OCI-LY7 (cell line): ENCODE measurements at regions not wholly inside any gene's neighbourhood (a gene's known extent, or its start where the extent isn't known, plus 50 kb on each side); places are given as distances from the start of the nearest gene placed in this dataset.
"Not testable (repeated sequence)": the region's sequence is repeated elsewhere in the genome, so short reads cannot be mapped to it uniquely, and the experiment has no call there.

Experiments
- CTCF ChIP-seq: fragments of 200-600 bp; sonication (generic); conservative IDR thresholded peaks from 2 replicates; pipeline ENCODE4 v1.5.1; 2014; ENCODE audit warnings: mild to moderate bottlenecking, antibody characterized with exemption, low read length, moderate library complexity, mixed read lengths
- EZH2phosphoT487 ChIP-seq: fragments of 200-600 bp; sonication (generic); IDR thresholded peaks from 2 replicates; pipeline ENCODE4 v1.6.1; 2018; ENCODE audit warnings: low read depth, borderline replicate concordance, mild to moderate bottlenecking, mixed run types, antibody characterized with exemption, low read length, moderate library complexity, mixed read lengths

- not testable (repeated sequence) for TF ChIP-seq CTCF, EZH2phosphoT487
Observed at GRCh38 chr12:131268123-131268522, 314.4 kb downstream of the ADGRD1 start.
